ENCODE measurements at regions not wholly inside any gene's neighbourhood (a gene's known extent, or its start where the extent isn't known, plus 50 kb on each side); places are given as distances from the start of the nearest gene placed in this dataset.

DNA sequence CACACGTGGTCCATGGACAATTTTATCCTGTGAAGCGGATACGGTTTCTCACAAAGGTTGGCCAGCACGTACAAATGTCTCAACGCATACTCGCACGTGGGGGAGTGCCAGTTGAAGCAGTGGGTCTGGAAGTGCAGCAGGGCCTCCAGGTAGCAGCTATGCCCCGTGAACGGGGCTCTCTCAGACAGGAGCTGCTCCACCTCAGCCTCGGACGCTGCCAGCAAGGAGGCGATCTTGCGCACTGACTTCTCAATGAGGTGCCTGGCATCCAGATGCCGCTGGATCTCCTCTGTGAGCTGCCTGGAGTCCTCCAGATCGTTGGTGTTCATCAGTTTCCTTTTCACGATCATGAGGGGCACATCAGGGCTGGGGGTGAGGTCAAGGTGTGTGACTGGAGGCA lies 2272.0 kb downstream of the PCDH9 start:
- TF ChIP-seq GTF2I (CRISPR knock-in tag; conservative IDR thresholded peaks at IDR 0.05) (no peak), ZBTB43 (CRISPR knock-in tag; IDR thresholded peaks at IDR 0.05) (no peak), MXD4 (CRISPR knock-in tag; IDR thresholded peaks at IDR 0.05; ENCODE audit: borderline replicate concordance) (no peak), TCF7 (CRISPR knock-in tag; IDR thresholded peaks at IDR 0.05; ENCODE audit: low read depth) (no peak), FOXK1 (CRISPR knock-in tag; IDR thresholded peaks at IDR 0.05) (no peak), ZBTB21 (CRISPR knock-in tag; IDR thresholded peaks at IDR 0.05; ENCODE audit: borderline replicate concordance) (no peak), USF1 (CRISPR knock-in tag; IDR thresholded peaks at IDR 0.05) (no peak), ZNF121 (CRISPR knock-in tag; IDR thresholded peaks at IDR 0.05) (no peak), SP1 (CRISPR knock-in tag; conservative IDR thresholded peaks at IDR 0.05) (no peak), NFE2L1 (CRISPR knock-in tag; IDR thresholded peaks at IDR 0.05) (no peak), FOXJ3 (CRISPR knock-in tag; IDR thresholded peaks at IDR 0.05; ENCODE audit: borderline replicate concordance) (no peak), ETV6 (CRISPR knock-in tag; IDR thresholded peaks at IDR 0.05) (no peak), PRDM15 (CRISPR knock-in tag; IDR thresholded peaks at IDR 0.05) (no peak), ZNF532 (CRISPR knock-in tag; IDR thresholded peaks at IDR 0.05; ENCODE audit: borderline replicate concordance) (no peak), ELF4 (CRISPR knock-in tag; IDR thresholded peaks at IDR 0.05; ENCODE audit: low read depth) (no peak)
- TF ChIP-seq, protein P1, sequence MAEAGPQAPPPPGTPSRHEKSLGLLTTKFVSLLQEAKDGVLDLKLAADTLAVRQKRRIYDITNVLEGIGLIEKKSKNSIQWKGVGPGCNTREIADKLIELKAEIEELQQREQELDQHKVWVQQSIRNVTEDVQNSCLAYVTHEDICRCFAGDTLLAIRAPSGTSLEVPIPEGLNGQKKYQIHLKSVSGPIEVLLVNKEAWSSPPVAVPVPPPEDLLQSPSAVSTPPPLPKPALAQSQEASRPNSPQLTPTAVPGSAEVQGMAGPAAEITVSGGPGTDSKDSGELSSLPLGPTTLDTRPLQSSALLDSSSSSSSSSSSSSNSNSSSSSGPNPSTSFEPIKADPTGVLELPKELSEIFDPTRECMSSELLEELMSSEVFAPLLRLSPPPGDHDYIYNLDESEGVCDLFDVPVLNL (CRISPR knock-in tag; IDR thresholded peaks at IDR 0.05; ENCODE audit: borderline replicate concordance, low read depth), result no peak
- TF ChIP-seq, protein P2, sequence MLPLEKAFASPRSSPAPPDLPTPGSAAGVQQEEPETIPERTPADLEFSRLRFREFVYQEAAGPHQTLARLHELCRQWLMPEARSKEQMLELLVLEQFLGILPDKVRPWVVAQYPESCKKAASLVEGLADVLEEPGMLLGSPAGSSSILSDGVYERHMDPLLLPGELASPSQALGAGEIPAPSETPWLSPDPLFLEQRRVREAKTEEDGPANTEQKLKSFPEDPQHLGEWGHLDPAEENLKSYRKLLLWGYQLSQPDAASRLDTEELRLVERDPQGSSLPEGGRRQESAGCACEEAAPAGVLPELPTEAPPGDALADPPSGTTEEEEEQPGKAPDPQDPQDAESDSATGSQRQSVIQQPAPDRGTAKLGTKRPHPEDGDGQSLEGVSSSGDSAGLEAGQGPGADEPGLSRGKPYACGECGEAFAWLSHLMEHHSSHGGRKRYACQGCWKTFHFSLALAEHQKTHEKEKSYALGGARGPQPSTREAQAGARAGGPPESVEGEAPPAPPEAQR (CRISPR knock-in tag; IDR thresholded peaks at IDR 0.05), result no peak
- H3K27ac Mint-ChIP-seq, result no peak overlapping the region
- H3K27me3 Mint-ChIP-seq (ENCODE audit: low read depth), result no peaks in the 10 kb centered on the region
- ATAC-seq (peak; percentile 32), DNase-seq (ENCODE audit: low spot score) (no peak)
- peaks cover 7% of the 10 kb centered on the region for H3K9me3 Mint-ChIP-seq
- ChIA-PET POLR2A (no interaction called here), CTCF (no interaction called here)
- no peak overlapping the region for H3K4me3 Mint-ChIP-seq
- H3K4me1 Mint-ChIP-seq, result no peaks in the 10 kb centered on the region
- no peaks in the 10 kb centered on the region for H3K36me3 Mint-ChIP-seq
